A549 (cell line): ENCODE measurements at regions not wholly inside any gene's neighbourhood (a gene's known extent, or its start where the extent isn't known, plus 50 kb on each side); places are given as distances from the start of the nearest gene placed in this dataset.

ENCODE experiments used
- ATAC-seq, 2 experiments: fragments of 200-7000 bp in 1 of 2; fragments of >200 bp in 1 of 2; cut with Nextera tagmentation in 1 of 2; cut with Tn5 transposase in 1 of 2; 3 replicates each; pipeline versions ENCODE4 v1.8.0 to v1.9.1; 2018 to 2020; ENCODE audit warnings: mild to moderate bottlenecking in 1 of 2, moderate library complexity in 1 of 2
- CTCF ChIA-PET: fragments of 300-600 bp; sonication (Branson Sonifier 250); formaldehyde crosslinking; extraction: SDS; loops from one replicate; lab custom pipeline; 2021; ENCODE audit warnings: antibody characterized with exemption, inconsistent platforms; lab: Yijun Ruan, JAX
- POLR2A ChIA-PET: fragments of 350-600 bp; formaldehyde crosslinking; extraction: SDS; loops from one replicate; lab custom pipeline; 2021; ENCODE audit warnings: antibody characterized with exemption, inconsistent platforms; lab: Yijun Ruan, JAX
- DNase-seq, 2 experiments: peaks; one replicate each; pipeline versions ENCODE4 v3.0.0 to v3.0.0-alpha.2; 2011 to 2016; ENCODE audit warnings: low read depth in 1 of 2, low spot score in 1 of 2
- FAIRE-seq: peaks from 2 replicates; lab custom pipeline; 2011; peaks lifted over from hg19 to GRCh38; lab: Jason Lieb, UNC
- H3K27ac ChIP-seq, 2 experiments: fragments of >200 bp; sonication (Bioruptor Twin); formaldehyde crosslinking; 3 replicates each; pipeline ENCODE4 v1.5.1; 2016 to 2017
- H3K4me1 ChIP-seq: fragments of >200 bp; sonication (Bioruptor Twin); formaldehyde crosslinking; 3 replicates; pipeline ENCODE4 v1.6.1; 2016
- H3K4me2 ChIP-seq: fragments of >200 bp; sonication (Bioruptor Twin); formaldehyde crosslinking; 3 replicates; pipeline ENCODE4 v1.6.1; 2016
- H3K4me3 ChIP-seq: fragments of >200 bp; sonication (Bioruptor Twin); formaldehyde crosslinking; 3 replicates; pipeline ENCODE4 v1.5.1; 2016
- H3K9me3 ChIP-seq: fragments of >200 bp; sonication (Bioruptor Twin); formaldehyde crosslinking; 3 replicates; pipeline ENCODE4 v1.6.1; 2016
- CBX8 ChIP-seq: fragments of 200-600 bp; sonication (generic); IDR thresholded peaks from 2 replicates; pipeline ENCODE4 v1.6.1; 2016
- CEBPB ChIP-seq, 2 experiments: fragments of >200 bp in 1 of 2; sonication (Bioruptor Twin) in 1 of 2; formaldehyde crosslinking in 1 of 2; IDR thresholded peaks; 2 replicates each; pipeline ENCODE4 v1.6.1; 2012 to 2016
- CHD2 ChIP-seq: fragments of 150-350 bp; IDR thresholded peaks from 2 replicates; pipeline ENCODE4 v1.6.1; 2014; ENCODE audit warnings: low read length; ENCODE audit not compliant: partially characterized antibody
- CHD4 ChIP-seq: fragments of 200-600 bp; sonication (generic); IDR thresholded peaks from 2 replicates; pipeline ENCODE4 v1.6.1; 2016; ENCODE audit warnings: antibody characterized with exemption, mild to moderate bottlenecking, borderline replicate concordance
- E2F6 ChIP-seq: IDR thresholded peaks from 2 replicates; pipeline ENCODE4 v1.6.1; 2012; ENCODE audit warnings: low read depth, borderline replicate concordance
- FOXS1 ChIP-seq: fragments of 250-450 bp; sonication (Bioruptor Pico); IDR thresholded peaks from 2 replicates; pipeline ENCODE4 v1.5.0; 2020; ENCODE audit warnings: mild to moderate bottlenecking, moderate library complexity
- HOXB5 ChIP-seq: fragments of 250-450 bp; sonication (Bioruptor Pico); IDR thresholded peaks from 2 replicates; pipeline ENCODE4 v1.5.0; 2020; ENCODE audit warnings: mild to moderate bottlenecking, moderate library complexity
- JUN ChIP-seq, 2 experiments: fragments of >200 bp; sonication (Bioruptor Twin); formaldehyde crosslinking; IDR thresholded peaks; 2 replicates in 1 of 2; 3 replicates in 1 of 2; pipeline ENCODE4 v1.6.1; 2016 to 2017
- KDM5A ChIP-seq: fragments of 200-600 bp; sonication (generic); IDR thresholded peaks from 2 replicates; pipeline ENCODE4 v1.6.1; 2016; ENCODE audit warnings: antibody characterized with exemption, mild to moderate bottlenecking
- MAZ ChIP-seq: fragments of 150-350 bp; IDR thresholded peaks from 2 replicates; pipeline ENCODE4 v1.6.1; 2014; ENCODE audit warnings: antibody characterized with exemption, low read depth, low read length, borderline replicate concordance
- NFE2L2 ChIP-seq: fragments of 150-350 bp; conservative IDR thresholded peaks from 2 replicates; pipeline ENCODE4 v1.6.1; 2014; ENCODE audit warnings: low read length
- POLR2AphosphoS2 ChIP-seq: conservative IDR thresholded peaks from 2 replicates; pipeline ENCODE4 v1.6.1; 2012; ENCODE audit warnings: low read length, improper control_type of control experiment, inconsistent platforms
- RAD21 ChIP-seq, 2 experiments: fragments of >200 bp in 1 of 2; sonication (Bioruptor Twin) in 1 of 2; formaldehyde crosslinking in 1 of 2; IDR thresholded peaks in 1 of 2; conservative IDR thresholded peaks in 1 of 2; 2 replicates in 1 of 2; 3 replicates in 1 of 2; pipeline ENCODE4 v1.6.1; 2012 to 2018; ENCODE audit warnings: inconsistent platforms in 1 of 2
- RARB ChIP-seq: fragments of 250-450 bp; sonication (Bioruptor Pico); IDR thresholded peaks from 2 replicates; pipeline ENCODE4 v1.8.0; 2021; ENCODE audit warnings: mild to moderate bottlenecking, moderate library complexity
- RFX5 ChIP-seq: fragments of 450-650 bp; IDR thresholded peaks from 2 replicates; pipeline ENCODE4 v1.7.1; 2014; ENCODE audit warnings: antibody characterized with exemption, mild to moderate bottlenecking, moderate library complexity
- RNF2 ChIP-seq: fragments of 200-600 bp; sonication (generic); IDR thresholded peaks from 2 replicates; pipeline ENCODE4 v1.6.1; 2016; ENCODE audit warnings: low read depth, mild to moderate bottlenecking, antibody characterized with exemption, moderate library complexity, borderline replicate concordance
- SMC3 ChIP-seq: fragments of >200 bp; sonication (Bioruptor Twin); formaldehyde crosslinking; IDR thresholded peaks from 3 replicates; pipeline ENCODE4 v1.6.1; 2018; ENCODE audit warnings: inconsistent platforms
- ZFP36 ChIP-seq: fragments of 450-650 bp; IDR thresholded peaks from 2 replicates; pipeline ENCODE4 v1.6.1; 2014; ENCODE audit warnings: borderline replicate concordance; ENCODE audit not compliant: partially characterized antibody
- ZNF302 ChIP-seq: fragments of 250-450 bp; sonication (Bioruptor Pico); IDR thresholded peaks from 2 replicates; pipeline ENCODE4 v1.9.0; 2021; ENCODE audit warnings: inconsistent platforms, mild to moderate bottlenecking, moderate library complexity
- WGBS: methylation state at CpG from one replicate; pipeline ENCODE4 v1.1.6; 2017; ENCODE audit errors: missing lambda C conversion rate; 5-methylcytosine and 5-hydroxymethylcytosine counted together
- TF ChIP-seq, protein P1 (sequence below): fragments of 250-450 bp; sonication (Bioruptor Pico); IDR thresholded peaks from 2 replicates; pipeline ENCODE4 v1.5.0; 2021; ENCODE audit warnings: mild to moderate bottlenecking, moderate library complexity, borderline replicate concordance
- TF ChIP-seq, protein P2 (sequence below): IDR thresholded peaks from 2 replicates; pipeline ENCODE4 v1.6.1; 2012
- TF ChIP-seq, protein P3 (sequence below): fragments of 250-450 bp; sonication (Bioruptor Pico); IDR thresholded peaks from 2 replicates; pipeline ENCODE4 v1.5.0; 2020; ENCODE audit warnings: low read depth, mild to moderate bottlenecking, moderate library complexity

- no peak for ATAC-seq
- H3K4me3 ChIP-seq, result no peak overlapping the region
- H3K4me1 ChIP-seq, result no peaks in the 10 kb centered on the region
- TF ChIP-seq RARB (CRISPR knock-in tag), result no peak
- TF ChIP-seq E2F6, result no peak
- TF ChIP-seq, protein P1, sequence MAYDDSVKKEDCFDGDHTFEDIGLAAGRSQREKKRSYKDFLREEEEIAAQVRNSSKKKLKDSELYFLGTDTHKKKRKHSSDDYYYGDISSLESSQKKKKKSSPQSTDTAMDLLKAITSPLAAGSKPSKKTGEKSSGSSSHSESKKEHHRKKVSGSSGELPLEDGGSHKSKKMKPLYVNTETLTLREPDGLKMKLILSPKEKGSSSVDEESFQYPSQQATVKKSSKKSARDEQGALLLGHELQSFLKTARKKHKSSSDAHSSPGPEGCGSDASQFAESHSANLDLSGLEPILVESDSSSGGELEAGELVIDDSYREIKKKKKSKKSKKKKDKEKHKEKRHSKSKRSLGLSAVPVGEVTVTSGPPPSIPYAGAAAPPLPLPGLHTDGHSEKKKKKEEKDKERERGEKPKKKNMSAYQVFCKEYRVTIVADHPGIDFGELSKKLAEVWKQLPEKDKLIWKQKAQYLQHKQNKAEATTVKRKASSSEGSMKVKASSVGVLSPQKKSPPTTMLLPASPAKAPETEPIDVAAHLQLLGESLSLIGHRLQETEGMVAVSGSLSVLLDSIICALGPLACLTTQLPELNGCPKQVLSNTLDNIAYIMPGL (CRISPR knock-in tag), result no peak
- TF ChIP-seq RFX5, result no peak
- no peak for TF ChIP-seq HOXB5 (CRISPR knock-in tag)
- TF ChIP-seq ZFP36, result no peak
- no peak for TF ChIP-seq ZNF302 (CRISPR knock-in tag)
- TF ChIP-seq CEBPB (IDR thresholded peaks at IDR 0.05), result no peak
- TF ChIP-seq RNF2, result no peak
- no peak for TF ChIP-seq CHD4
- TF ChIP-seq NFE2L2, result no peak
- TF ChIP-seq RAD21 (conservative IDR thresholded peaks at IDR 0.05 in 1 of 2, IDR thresholded peaks at IDR 0.05 in 1 of 2), result no peak
- no peak for TF ChIP-seq SMC3
- TF ChIP-seq, protein P2, sequence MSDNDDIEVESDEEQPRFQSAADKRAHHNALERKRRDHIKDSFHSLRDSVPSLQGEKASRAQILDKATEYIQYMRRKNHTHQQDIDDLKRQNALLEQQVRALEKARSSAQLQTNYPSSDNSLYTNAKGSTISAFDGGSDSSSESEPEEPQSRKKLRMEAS, result no peak
- TF ChIP-seq, all 56 proteins: peak for 0
- H3K9me3 ChIP-seq, result no peaks in the 10 kb centered on the region
- no peak overlapping the region for H3K27ac ChIP-seq
- ChIA-PET CTCF (interaction anchor here (0.9 to 1.4 kb wide), 2 partner anchors 570 to 670 kb away, joined by 3 read pairs; no protein-coding TSS in a partner anchor), POLR2A (no interaction called here)
- H3K4me2 ChIP-seq, result no peak overlapping the region
- FAIRE-seq (peak; percentile 51), DNase-seq (no peak)
Observed at GRCh38 chr1:232426801-232427200, 203.1 kb downstream of the SIPA1L2 start.

DNA sequence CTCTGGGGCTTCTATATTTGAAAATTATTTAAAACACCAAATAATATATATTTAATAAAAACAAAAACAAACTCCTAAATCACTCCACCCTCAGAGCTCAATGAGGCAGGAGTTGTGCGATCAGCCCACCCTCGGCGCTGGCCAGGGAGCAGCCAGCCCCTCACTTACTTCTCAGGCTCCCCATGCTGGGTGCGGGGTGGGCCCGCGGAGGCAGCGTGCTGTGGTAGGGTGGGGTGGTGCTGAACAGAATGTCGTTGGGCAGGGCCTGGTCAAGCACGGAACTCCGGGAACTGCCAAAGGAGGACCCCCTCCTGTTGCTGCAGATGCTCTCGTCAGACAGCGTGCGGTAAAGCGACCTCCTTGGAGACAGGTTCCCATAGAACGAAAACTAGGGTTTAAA is 204.5 kb downstream of the SIPA1L2 start:
- 93% methylated on average over 15 of the region's 15 CpGs for WGBS
- POLR2A ChIA-PET, result no interaction called here
- FAIRE-seq, result no peak

GRCh38 chr1:232423591-232423990 is 206.3 kb downstream of the SIPA1L2 start:
- Histone ChIP-seq H3K4me2 (no peak overlapping the region), H3K4me3 (no peak overlapping the region), H3K4me1 (no peaks in the 10 kb centered on the region), H3K27ac (no peak overlapping the region), H3K9me3 (no peaks in the 10 kb centered on the region)
- CTCF ChIA-PET, result interaction anchor here (2.6 kb wide), 1 partner anchor 204 kb away, joined by 6 read pairs; no protein-coding TSS in a partner anchor
- FAIRE-seq (no peak), ATAC-seq (no peak), DNase-seq (no peak)
- TF ChIP-seq JUN (IDR thresholded peaks at IDR 0.05) (no peak), RNF2 (no peak), E2F6 (no peak), RFX5 (no peak), CBX8 (no peak)
- POLR2A ChIA-PET, result no interaction called here
- 82% methylated on average over 3 of the region's 3 CpGs for WGBS

More for the DNA sequence above, 204.5 kb downstream of the SIPA1L2 start:
- Histone ChIP-seq H3K4me1 (no peaks in the 10 kb centered on the region), H3K27ac (no peak overlapping the region), H3K9me3 (no peaks in the 10 kb centered on the region), H3K4me2 (no peak overlapping the region), H3K4me3 (no peak overlapping the region)
- TF ChIP-seq, protein P3, sequence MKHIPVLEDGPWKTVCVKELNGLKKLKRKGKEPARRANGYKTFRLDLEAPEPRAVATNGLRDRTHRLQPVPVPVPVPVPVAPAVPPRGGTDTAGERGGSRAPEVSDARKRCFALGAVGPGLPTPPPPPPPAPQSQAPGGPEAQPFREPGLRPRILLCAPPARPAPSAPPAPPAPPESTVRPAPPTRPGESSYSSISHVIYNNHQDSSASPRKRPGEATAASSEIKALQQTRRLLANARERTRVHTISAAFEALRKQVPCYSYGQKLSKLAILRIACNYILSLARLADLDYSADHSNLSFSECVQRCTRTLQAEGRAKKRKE (CRISPR knock-in tag), result no peak
- TF ChIP-seq MAZ (no peak), FOXS1 (CRISPR knock-in tag) (no peak), CHD2 (no peak), POLR2AphosphoS2 (no peak), KDM5A (no peak)
- DNase-seq, result no peak
- ATAC-seq, result no peak
- CTCF ChIA-PET, result no interaction called here
